Liver (tissue), 8 donors: ENCODE measurements at regions not wholly inside any gene's neighbourhood (a gene's known extent, or its start where the extent isn't known, plus 50 kb on each side); places are given as distances from the start of the nearest gene placed in this dataset.

Experiments
- DNase-seq: peaks from one replicate; pipeline ENCODE4 v3.0.0-alpha.2; 2017; ENCODE audit warnings: low spot score
- H3K27ac ChIP-seq, 2 donors: one replicate each; pipeline ENCODE4 v1.7.0; 2013; ENCODE audit warnings: inconsistent platforms in 2 of 2, low read length in 2 of 2, control low read depth in 1 of 2, low read depth in 1 of 2, mild to moderate bottlenecking in 1 of 2
- H3K27me3 ChIP-seq, 4 donors: one replicate each; pipeline versions ENCODE4 v1.6.1 to v1.7.0; 2013; ENCODE audit warnings: low read length in 3 of 4, inconsistent platforms in 1 of 4, mild to moderate bottlenecking in 1 of 4, moderate library complexity in 1 of 4; ENCODE audit not compliant: control insufficient read depth in 4 of 4, insufficient read depth in 4 of 4
- H3K36me3 ChIP-seq, 4 donors: one replicate each; pipeline versions ENCODE4 v1.6.1 to v1.7.0; 2013; ENCODE audit warnings: low read length in 3 of 4, mild to moderate bottlenecking in 3 of 4, low read depth in 1 of 4, moderate library complexity in 1 of 4; ENCODE audit not compliant: control insufficient read depth in 4 of 4, insufficient read depth in 3 of 4
- H3K4me1 ChIP-seq, 4 donors: one replicate each; pipeline versions ENCODE4 v1.6.1 to v1.7.0; 2013; ENCODE audit warnings: low read length in 3 of 4, mild to moderate bottlenecking in 3 of 4, moderate library complexity in 1 of 4; ENCODE audit not compliant: control insufficient read depth in 4 of 4, insufficient read depth in 4 of 4
- H3K4me3 ChIP-seq, 3 donors: one replicate each; pipeline versions ENCODE4 v1.6.1 to v1.7.0; 2013; ENCODE audit warnings: low read length in 3 of 3, control low read depth in 1 of 3, low read depth in 1 of 3, mild to moderate bottlenecking in 1 of 3
- H3K9ac ChIP-seq, 2 donors: one replicate each; pipeline ENCODE4 v1.7.0; 2013; ENCODE audit warnings: low read length in 2 of 2, mild to moderate bottlenecking in 2 of 2, moderate library complexity in 2 of 2, control low read depth in 1 of 2, low read depth in 1 of 2
- H3K9me3 ChIP-seq, 4 donors: one replicate each; pipeline versions ENCODE4 v1.6.1 to v1.7.0; 2013; ENCODE audit warnings: low read length in 3 of 4; ENCODE audit not compliant: control insufficient read depth in 4 of 4
- ATF3 ChIP-seq: IDR thresholded peaks from 2 replicates; pipeline ENCODE4 v1.6.1; 2016; ENCODE audit warnings: antibody characterized with exemption
- CTCF ChIP-seq: fragments of 150-350 bp; IDR thresholded peaks from 2 replicates; pipeline ENCODE4 v1.5.1; 2017; ENCODE audit warnings: improper control_type of control experiment, low read depth, low read length; ENCODE audit not compliant: missing input control
- FOXA2 ChIP-seq: IDR thresholded peaks from 2 replicates; pipeline ENCODE4 v1.6.1; 2016; ENCODE audit warnings: antibody characterized with exemption
- HNF4A ChIP-seq, 2 donors: conservative IDR thresholded peaks; 2 replicates each; pipeline ENCODE4 v1.6.1; 2016; ENCODE audit warnings: antibody characterized with exemption in 2 of 2, mild to moderate bottlenecking in 2 of 2
- JUND ChIP-seq, 2 donors: IDR thresholded peaks; 2 replicates each; pipeline ENCODE4 v1.6.1; 2016; ENCODE audit warnings: antibody characterized with exemption in 2 of 2
- MAX ChIP-seq: IDR thresholded peaks from 2 replicates; pipeline ENCODE4 v1.6.1; 2016; ENCODE audit warnings: antibody characterized with exemption
- NR2F2 ChIP-seq: IDR thresholded peaks from 2 replicates; pipeline ENCODE4 v1.6.1; 2016; ENCODE audit warnings: antibody characterized with exemption
- RAD21 ChIP-seq, 2 donors: IDR thresholded peaks; 2 replicates each; pipeline ENCODE4 v1.6.1; 2016; ENCODE audit warnings: antibody characterized with exemption in 2 of 2, mild to moderate bottlenecking in 2 of 2
- REST ChIP-seq: IDR thresholded peaks from 2 replicates; pipeline ENCODE4 v1.6.1; 2016; ENCODE audit warnings: antibody characterized with exemption, mild to moderate bottlenecking
- SP1 ChIP-seq: IDR thresholded peaks from 2 replicates; pipeline ENCODE4 v1.6.1; 2018; ENCODE audit warnings: antibody characterized with exemption, mild to moderate bottlenecking
- TAF1 ChIP-seq: conservative IDR thresholded peaks from 2 replicates; pipeline ENCODE4 v1.6.1; 2016; ENCODE audit warnings: antibody characterized with exemption, mild to moderate bottlenecking
- ZBTB33 ChIP-seq: IDR thresholded peaks from 2 replicates; pipeline ENCODE4 v1.6.1; 2016; ENCODE audit warnings: antibody characterized with exemption
- WGBS: extraction: QIAGEN DNeasy Blood & Tissue Kit; methylation state at CpG from one replicate; pipeline ENCODE4 v1.1.7; 2013; 5-methylcytosine and 5-hydroxymethylcytosine counted together
- donor health status: healthy.
- donor health status: healthy.
- donor health status: healthy.
- donor health status: healthy.
- donor health status: healthy.

GRCh38 chr18:44130376-44130942, 550.2 kb upstream of the SETBP1 start:
- no peak overlapping the region for H3K27ac ChIP-seq
- no peaks in the 10 kb centered on the region for H3K36me3 ChIP-seq
- TF ChIP-seq FOXA2 (no peak), SP1 (no peak), RAD21 (IDR thresholded peaks at IDR 0.05) (peak; percentile 70 to 76), JUND (IDR thresholded peaks at IDR 0.05) (no peak), CTCF (peak; percentile 32), REST (no peak)
- no peak for DNase-seq
- H3K9ac ChIP-seq = no peak overlapping the region
- H3K27me3 ChIP-seq = no peaks in the 10 kb centered on the region
- H3K9me3 ChIP-seq = no peaks in the 10 kb centered on the region
- H3K4me1 ChIP-seq = no peaks in the 10 kb centered on the region
- H3K4me3 ChIP-seq = no peak overlapping the region
- 50% methylated on average over 5 of the region's 5 CpGs for WGBS

GRCh38 chr18:44133483-44133882, 547.2 kb upstream of the SETBP1 start:
- DNase-seq = no peak
- no peaks in the 10 kb centered on the region for H3K9me3 ChIP-seq
- H3K27me3 ChIP-seq = no peaks in the 10 kb centered on the region
- TF ChIP-seq ATF3 (no peak), TAF1 (no peak), RAD21 (IDR thresholded peaks at IDR 0.05) (no peak), CTCF (no peak), FOXA2 (no peak), NR2F2 (no peak), ZBTB33 (no peak), MAX (no peak), REST (no peak), HNF4A (conservative IDR thresholded peaks at IDR 0.05) (no peak)
- no peak overlapping the region for H3K4me3 ChIP-seq
- H3K36me3 ChIP-seq = no peaks in the 10 kb centered on the region
- H3K4me1 ChIP-seq = no peaks in the 10 kb centered on the region
- WGBS = 59% methylated on average over 2 of the region's 2 CpGs
- no peak overlapping the region for H3K9ac ChIP-seq
- no peak overlapping the region for H3K27ac ChIP-seq
